HUES64 (cell line): ENCODE measurements at regions not wholly inside any gene's neighbourhood (a gene's known extent, or its start where the extent isn't known, plus 50 kb on each side); places are given as distances from the start of the nearest gene placed in this dataset.

Source experiments
- H3K27ac ChIP-seq: 2 replicates; pipeline ENCODE4 v1.7.0; 2013; ENCODE audit warnings: low read depth, low read length, inconsistent platforms
- H3K27me3 ChIP-seq: 2 replicates; pipeline ENCODE4 v1.6.1; 2013; ENCODE audit warnings: mild to moderate bottlenecking, low read length; ENCODE audit not compliant: insufficient read depth
- H3K36me3 ChIP-seq: 2 replicates; pipeline ENCODE4 v1.6.1; 2013; ENCODE audit warnings: mild to moderate bottlenecking, low read length; ENCODE audit not compliant: insufficient read depth
- H3K4me1 ChIP-seq: 2 replicates; pipeline ENCODE4 v1.6.1; 2013; ENCODE audit warnings: mild to moderate bottlenecking, low read length, moderate library complexity; ENCODE audit not compliant: insufficient read depth
- H3K4me3 ChIP-seq: 2 replicates; pipeline ENCODE4 v1.5.1; 2013; ENCODE audit warnings: mild to moderate bottlenecking, low read length, moderate library complexity
- H3K9ac ChIP-seq: 2 replicates; pipeline ENCODE4 v1.6.1; 2013; ENCODE audit warnings: mild to moderate bottlenecking, low read depth, low read length
- H3K9me3 ChIP-seq: 2 replicates; pipeline ENCODE4 v1.6.1; 2013; ENCODE audit warnings: low read depth, low read length; ENCODE audit not compliant: insufficient read depth
- WGBS: fragments of 150-250, 120-280 bp; methylation state at CpG from one replicate; pipeline ENCODE4 v1.1.7; 2013; ENCODE audit warnings: missing lambda C conversion rate; 5-methylcytosine and 5-hydroxymethylcytosine counted together

GRCh38 chr1:185578293-185578692 is 155.9 kb upstream of the HMCN1 start:
- Histone ChIP-seq H3K9ac (no peak overlapping the region), H3K27ac (no peak overlapping the region), H3K27me3 (no peaks in the 10 kb centered on the region), H3K36me3 (no peaks in the 10 kb centered on the region), H3K4me1 (no peaks in the 10 kb centered on the region), H3K9me3 (peaks cover 39% of the 10 kb centered on the region), H3K4me3 (no peak overlapping the region)
- 91% methylated on average over 3 of the region's 3 CpGs for WGBS

GRCh38 chr1:185574139-185574875 is 159.9 kb upstream of the HMCN1 start:
- no peaks in the 10 kb centered on the region for H3K4me1 ChIP-seq
- H3K4me3 ChIP-seq, result no peak overlapping the region
- no peaks in the 10 kb centered on the region for H3K27me3 ChIP-seq
- H3K9ac ChIP-seq, result no peak overlapping the region
- H3K27ac ChIP-seq, result no peak overlapping the region
- H3K36me3 ChIP-seq, result no peaks in the 10 kb centered on the region
- 0 out of 2 replicates have a peak, but pooled peaks cover 4% of the 10 kb centered on the region for H3K9me3 ChIP-seq
- 96% methylated on average over 4 of the region's 4 CpGs for WGBS

GRCh38 chr1:185573677-185574076 is 160.5 kb upstream of the HMCN1 start:
- no peaks in the 10 kb centered on the region for H3K36me3 ChIP-seq
- no peak overlapping the region for H3K27ac ChIP-seq
- no peaks in the 10 kb centered on the region for H3K4me1 ChIP-seq
- WGBS, result 69% methylated on average over 2 of the region's 2 CpGs
- no peak overlapping the region for H3K4me3 ChIP-seq
- no peak overlapping the region for H3K9ac ChIP-seq
- H3K27me3 ChIP-seq, result no peaks in the 10 kb centered on the region
- 0 out of 2 replicates have a peak, but pooled peaks cover 4% of the 10 kb centered on the region for H3K9me3 ChIP-seq

GRCh38 chr1:185573162-185573561 is 161.0 kb upstream of the HMCN1 start:
- H3K4me3 ChIP-seq, result no peak overlapping the region
- no peaks in the 10 kb centered on the region for H3K4me1 ChIP-seq
- H3K36me3 ChIP-seq, result no peaks in the 10 kb centered on the region
- H3K9ac ChIP-seq, result no peak overlapping the region
- no peak overlapping the region for H3K27ac ChIP-seq
- H3K9me3 ChIP-seq, result 0 out of 2 replicates have a peak, but pooled peaks cover 3% of the 10 kb centered on the region
- no peaks in the 10 kb centered on the region for H3K27me3 ChIP-seq
- WGBS, result 63% methylated on average over 3 of the region's 3 CpGs

- no peak overlapping the region for H3K27ac ChIP-seq
- H3K9me3 ChIP-seq, result no peaks in the 10 kb centered on the region
- no peaks in the 10 kb centered on the region for H3K4me1 ChIP-seq
- H3K36me3 ChIP-seq, result no peaks in the 10 kb centered on the region
- H3K4me3 ChIP-seq, result no peak overlapping the region
- no peaks in the 10 kb centered on the region for H3K27me3 ChIP-seq
- WGBS, result 97% methylated on average over 5 of the region's 5 CpGs
- no peak overlapping the region for H3K9ac ChIP-seq
These were observed 163.2 kb upstream of the HMCN1 start for GRCh38 chr1:185570962-185571361.

- Histone ChIP-seq H3K36me3 (no peaks in the 10 kb centered on the region), H3K9me3 (no peaks in the 10 kb centered on the region), H3K9ac (no peak overlapping the region), H3K27ac (no peak overlapping the region), H3K4me1 (no peaks in the 10 kb centered on the region), H3K27me3 (no peaks in the 10 kb centered on the region), H3K4me3 (no peak overlapping the region)
- WGBS, result 89% methylated on average over 2 of the region's 3 CpGs
These were observed 165.8 kb upstream of the HMCN1 start for GRCh38 chr1:185568155-185569123.

GRCh38 chr1:185567440-185567839 is 166.8 kb upstream of the HMCN1 start:
- Histone ChIP-seq H3K9ac (no peak overlapping the region), H3K4me3 (no peak overlapping the region), H3K36me3 (no peaks in the 10 kb centered on the region), H3K9me3 (no peaks in the 10 kb centered on the region), H3K27me3 (no peaks in the 10 kb centered on the region), H3K27ac (no peak overlapping the region), H3K4me1 (no peaks in the 10 kb centered on the region)
- 95% methylated on average over 2 of the region's 2 CpGs for WGBS

GRCh38 chr1:185566995-185567394 is 167.2 kb upstream of the HMCN1 start:
- H3K9me3 ChIP-seq, result no peaks in the 10 kb centered on the region
- no peak overlapping the region for H3K9ac ChIP-seq
- H3K4me3 ChIP-seq, result no peak overlapping the region
- 87% methylated on average over 4 of the region's 4 CpGs for WGBS
- H3K36me3 ChIP-seq, result no peaks in the 10 kb centered on the region
- no peaks in the 10 kb centered on the region for H3K4me1 ChIP-seq
- H3K27me3 ChIP-seq, result no peaks in the 10 kb centered on the region
- H3K27ac ChIP-seq, result no peak overlapping the region

- Histone ChIP-seq H3K9ac (no peak overlapping the region), H3K27ac (no peak overlapping the region), H3K27me3 (no peaks in the 10 kb centered on the region), H3K4me3 (no peak overlapping the region), H3K4me1 (no peaks in the 10 kb centered on the region), H3K9me3 (no peaks in the 10 kb centered on the region), H3K36me3 (no peaks in the 10 kb centered on the region)
- 92% methylated on average over 4 of the region's 5 CpGs for WGBS
These were observed 168.9 kb upstream of the HMCN1 start for GRCh38 chr1:185565302-185565701.

- WGBS, result 94% methylated on average over 1 of the region's 1 CpG
- Histone ChIP-seq H3K9ac (no peak overlapping the region), H3K4me1 (no peaks in the 10 kb centered on the region), H3K4me3 (no peak overlapping the region), H3K9me3 (no peaks in the 10 kb centered on the region), H3K27me3 (no peaks in the 10 kb centered on the region), H3K27ac (no peak overlapping the region), H3K36me3 (no peaks in the 10 kb centered on the region)
These were observed 169.4 kb upstream of the HMCN1 start for GRCh38 chr1:185564816-185565215.
